NCI-H187 treated with DMSO at 0.1 percent for 48 hours (cell line): ENCODE measurements at regions not wholly inside any gene's neighbourhood (a gene's known extent, or its start where the extent isn't known, plus 50 kb on each side); places are given as distances from the start of the nearest gene placed in this dataset.

Experiments used
- DNase-seq: peaks from one replicate; lab custom pipeline; 2025; lab: John Stamatoyannopoulos, UW

DNA sequence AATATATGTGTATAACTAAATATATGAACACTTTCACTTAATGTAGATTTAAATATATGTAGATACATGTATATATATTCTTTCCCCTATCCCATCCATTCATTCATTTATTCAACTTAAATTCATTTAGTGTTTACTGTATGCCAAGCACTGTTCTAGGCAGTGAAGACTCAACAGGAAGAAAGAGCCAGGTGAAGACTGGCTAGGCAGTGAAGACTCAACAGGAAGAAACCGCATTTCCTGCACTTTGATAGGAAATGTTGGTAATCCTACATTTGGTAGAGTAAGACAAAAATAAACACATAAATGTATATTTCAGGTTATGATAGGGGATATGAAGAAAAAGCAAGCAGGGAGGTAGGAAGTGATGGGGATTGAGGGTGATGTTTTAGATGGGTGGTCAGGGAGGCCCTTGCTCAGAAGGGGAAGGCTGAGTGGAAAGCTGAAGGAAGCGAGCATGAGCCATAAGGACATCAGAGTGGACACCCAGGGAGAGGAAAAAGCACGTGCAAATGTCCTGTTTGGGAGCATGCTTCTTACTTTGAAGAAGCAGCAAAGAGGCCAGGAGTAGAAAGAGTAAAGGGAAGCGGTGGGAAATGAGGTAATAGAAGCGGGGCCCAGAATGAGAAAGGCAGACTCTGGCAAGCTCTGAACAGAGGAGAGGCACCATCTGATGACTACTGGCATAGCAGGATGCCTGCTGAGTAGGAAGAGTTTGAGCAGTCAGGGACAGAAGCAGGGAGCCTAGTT, 227.8 kb upstream of the MAP3K1 start:
- no peak for DNase-seq

- no peak for DNase-seq
Observed at GRCh38 chr5:56585999-56586691, 229.2 kb upstream of the MAP3K1 start.

- DNase-seq: no peak
Observed at GRCh38 chr5:56585461-56585860, 229.9 kb upstream of the MAP3K1 start.

DNA sequence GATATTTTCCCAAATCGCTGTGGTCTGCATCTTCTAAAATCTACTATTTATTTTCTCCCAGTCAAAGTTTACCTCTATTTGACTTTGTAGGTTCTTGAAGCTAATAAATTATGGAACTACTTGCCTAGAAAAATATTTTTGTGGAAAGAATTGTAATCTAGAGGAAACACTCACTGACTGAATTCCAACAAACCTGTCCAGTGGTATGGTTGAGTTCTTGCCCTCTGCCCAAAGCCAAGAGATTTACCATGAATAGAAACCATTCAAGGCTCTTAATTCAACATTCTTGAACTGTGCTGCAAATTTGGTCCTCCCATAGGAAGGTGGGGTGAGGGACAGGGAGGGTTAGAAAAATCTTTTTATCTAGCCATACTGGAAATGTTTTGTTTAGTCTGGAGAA, 233.9 kb upstream of the MAP3K1 start:
- no peak for DNase-seq

GRCh38 chr5:56580864-56581263, 234.5 kb upstream of the MAP3K1 start:
- DNase-seq: no peak

DNA sequence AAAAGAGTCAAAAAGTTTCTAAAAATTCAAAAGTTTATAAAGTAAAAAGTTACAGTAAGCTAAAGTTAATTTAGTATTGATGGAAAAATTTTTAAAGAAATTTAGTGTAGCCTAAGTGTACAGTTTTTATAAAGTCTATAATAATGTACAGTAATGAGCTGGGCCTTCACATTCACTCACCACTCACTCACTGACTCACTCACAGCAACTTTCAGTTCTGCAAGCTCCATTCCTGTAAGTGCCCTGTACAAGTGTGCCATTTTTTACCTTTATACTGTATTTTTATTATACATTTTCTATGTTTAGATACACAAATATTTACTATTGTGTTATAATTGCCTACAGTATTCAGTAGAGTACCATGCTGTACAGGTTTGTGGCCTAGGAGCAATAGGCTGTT, 239.5 kb upstream of the MAP3K1 start:
- DNase-seq: no peak

GRCh38 chr5:56574778-56575177, 240.6 kb upstream of the MAP3K1 start:
- DNase-seq: no peak

DNA sequence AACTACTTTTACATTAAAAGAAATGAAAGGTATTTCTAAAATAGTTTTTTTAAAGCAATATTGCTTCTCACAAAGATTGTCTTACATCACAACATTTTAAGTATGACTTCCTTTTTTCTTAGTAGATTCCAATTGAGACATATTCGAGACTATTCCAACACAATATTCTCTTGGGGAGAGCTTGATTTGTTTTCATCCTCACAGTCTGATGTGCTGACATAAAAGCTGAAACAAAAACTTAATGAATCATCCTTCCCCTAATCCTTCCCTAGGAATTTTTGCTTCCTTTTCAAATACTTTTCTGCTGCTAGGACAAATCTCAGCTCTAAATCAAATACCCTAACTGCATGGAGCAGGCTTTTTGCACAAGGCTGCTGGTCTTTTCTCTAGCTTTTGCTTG, 245.8 kb upstream of the MAP3K1 start:
- no peak for DNase-seq

GRCh38 chr5:56569076-56569475, 246.3 kb upstream of the MAP3K1 start:
- DNase-seq: no peak

DNA sequence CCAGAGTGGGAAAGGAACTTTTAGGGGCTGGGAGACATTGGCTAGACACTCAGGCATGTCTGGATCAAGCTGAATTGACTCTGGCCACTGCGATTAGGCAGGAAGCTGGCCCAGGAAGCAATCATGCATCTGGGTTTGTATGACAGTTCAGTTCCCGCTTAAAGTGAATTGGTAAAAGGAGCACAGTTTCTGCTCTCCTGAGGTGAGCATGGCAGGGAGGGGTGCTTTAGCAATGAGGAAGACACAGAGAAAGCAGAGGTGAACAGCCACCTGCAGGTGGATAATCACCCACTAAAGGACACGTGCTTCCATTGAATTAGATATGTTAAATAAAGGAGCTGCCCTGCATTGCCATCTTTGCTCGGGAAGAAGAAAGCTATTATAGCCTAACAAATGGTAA, 248.1 kb upstream of the MAP3K1 start:
- DNase-seq: no peak

DNA sequence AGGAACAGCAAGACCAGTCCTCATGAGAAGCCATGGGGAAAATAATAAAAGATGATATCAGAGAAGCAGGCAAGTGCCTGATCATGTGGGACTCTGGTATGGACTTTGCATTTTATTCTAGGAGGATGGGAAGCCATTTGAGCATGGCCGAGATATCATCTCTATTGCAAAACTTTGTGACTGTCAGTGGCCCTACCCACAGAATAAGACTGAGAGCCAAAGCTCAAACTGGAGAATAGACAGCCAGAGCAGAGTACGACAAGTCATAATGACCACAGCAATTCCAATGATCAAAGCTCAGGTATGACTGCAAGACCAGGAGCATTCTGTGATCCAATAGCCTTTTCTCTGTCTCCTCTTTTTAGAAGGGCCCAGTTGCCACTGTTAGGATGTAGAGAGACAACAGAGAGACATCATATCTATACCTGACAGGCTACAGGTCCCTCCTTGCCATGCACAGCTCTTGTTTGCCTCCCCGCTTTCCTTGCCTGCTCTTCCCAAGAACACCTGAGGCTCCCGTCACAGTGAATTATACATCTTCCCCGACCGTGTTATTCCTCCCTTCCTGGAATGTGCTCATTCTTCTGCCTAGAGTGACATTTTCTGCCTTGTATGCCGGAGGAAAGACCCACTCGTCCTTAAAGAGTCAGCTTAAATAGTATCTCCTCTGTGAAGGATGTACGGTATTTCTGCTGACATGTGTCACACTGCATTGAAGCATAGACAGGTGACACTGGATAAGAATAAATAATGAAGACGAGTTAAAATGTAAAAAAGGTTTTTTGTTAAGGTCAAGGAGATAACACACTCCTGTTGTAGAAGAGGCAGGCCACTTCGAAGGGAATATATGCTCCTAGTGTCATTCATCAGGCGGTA, 248.7 kb upstream of the MAP3K1 start:
- no peak for DNase-seq

DNA sequence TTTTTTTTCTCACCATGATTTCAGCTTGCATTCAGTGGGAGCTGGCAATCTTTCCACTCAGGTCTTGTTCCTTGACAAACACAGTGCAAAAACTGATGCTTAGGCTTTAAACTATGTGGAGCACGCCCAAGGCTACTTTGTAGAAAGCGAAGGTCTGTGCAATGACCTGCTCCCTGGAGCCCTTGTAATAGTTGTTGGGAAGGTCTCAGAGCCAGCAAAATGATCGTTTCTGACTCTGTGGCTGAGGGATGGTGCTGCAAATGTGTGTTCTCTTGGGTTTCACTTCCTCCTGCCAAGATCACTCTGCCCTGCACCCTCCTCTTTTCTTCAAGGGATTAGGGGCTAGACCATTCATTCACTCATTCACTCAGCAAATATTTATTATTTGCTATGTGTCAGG, 249.7 kb upstream of the MAP3K1 start:
- DNase-seq: no peak

DNA sequence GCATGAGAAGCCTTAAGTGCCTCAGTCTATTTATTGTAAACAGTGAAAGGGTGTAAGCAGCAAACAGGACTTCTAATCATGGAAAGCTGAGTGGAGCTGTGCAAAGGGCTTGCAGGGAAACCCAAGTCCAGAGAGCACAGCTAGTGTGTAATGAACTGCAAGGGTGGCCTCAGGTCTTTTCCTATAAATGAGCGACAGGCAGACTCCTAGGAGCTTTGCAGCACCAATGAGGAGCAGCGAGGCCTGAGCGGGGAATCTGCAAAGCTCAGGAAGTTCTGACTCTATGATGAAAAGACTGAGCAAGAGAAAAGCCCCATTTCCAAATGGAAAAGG, 250.1 kb upstream of the MAP3K1 start:
- DNase-seq: no peak

DNA sequence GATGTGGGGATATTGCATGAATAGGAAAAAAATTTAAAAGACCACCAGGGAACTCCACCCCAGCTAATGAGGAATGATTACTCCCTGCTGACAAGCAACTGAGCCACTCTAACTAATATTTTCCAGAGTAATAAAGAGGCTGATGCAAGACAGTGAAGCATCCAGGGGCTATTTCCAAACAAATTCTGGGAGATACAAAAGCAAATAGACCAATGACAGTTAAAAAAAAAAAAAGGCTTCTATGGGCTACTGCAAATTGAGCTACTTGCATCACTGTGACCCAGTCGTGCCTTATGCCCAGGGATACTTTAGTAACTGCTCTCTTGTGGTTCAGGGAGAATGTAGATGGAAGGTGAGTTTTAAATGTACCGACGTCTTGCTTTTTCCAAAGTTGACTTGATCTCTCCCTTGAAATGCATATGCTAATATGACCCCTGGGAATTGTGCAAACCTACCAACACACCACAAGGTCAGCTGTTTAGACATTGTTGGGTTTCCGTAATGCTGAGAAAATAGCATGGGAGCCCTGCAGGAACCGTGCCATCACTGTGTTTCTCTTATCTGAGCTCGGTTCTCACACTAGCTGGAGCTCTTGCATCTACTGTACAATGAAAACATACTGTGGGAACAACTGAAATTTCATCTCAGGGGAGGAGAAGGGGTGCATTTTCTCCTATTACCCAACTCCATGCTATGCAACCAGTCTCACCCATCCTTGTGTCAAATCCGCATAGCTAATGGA, 250.6 kb upstream of the MAP3K1 start:
- no peak for DNase-seq

- no peak for DNase-seq
Observed at GRCh38 chr5:56561455-56561854, 253.9 kb upstream of the MAP3K1 start.

DNA sequence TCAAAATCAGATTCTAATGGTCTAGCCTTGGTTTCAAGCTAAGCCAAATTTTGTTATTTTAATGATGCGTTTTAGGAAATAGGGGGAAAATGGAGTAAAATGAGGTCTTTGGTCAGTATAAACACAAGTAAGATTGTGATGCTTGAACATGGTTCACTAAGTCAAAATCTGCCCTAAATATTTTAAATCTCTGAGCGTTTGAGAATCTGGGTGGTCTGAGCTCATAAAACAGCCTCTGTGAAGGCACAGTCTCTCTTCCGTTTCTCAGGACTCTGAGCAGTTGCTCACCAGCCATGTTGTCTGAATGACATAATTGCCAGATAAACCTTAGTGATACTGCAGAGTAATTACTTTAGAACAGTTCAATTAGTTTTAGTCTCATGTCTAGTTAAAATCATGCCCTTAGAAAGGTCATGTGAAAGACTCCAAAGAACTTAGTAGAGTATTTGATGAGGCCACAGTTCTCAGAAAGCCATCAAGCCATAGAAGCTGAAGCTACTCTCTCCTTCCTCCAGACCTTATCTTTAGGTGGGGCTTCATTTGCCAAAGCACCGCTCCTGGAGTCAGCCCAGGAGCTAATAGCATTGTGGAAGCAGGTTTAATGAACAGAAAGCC, 257.1 kb upstream of the MAP3K1 start:
- DNase-seq: no peak

DNA sequence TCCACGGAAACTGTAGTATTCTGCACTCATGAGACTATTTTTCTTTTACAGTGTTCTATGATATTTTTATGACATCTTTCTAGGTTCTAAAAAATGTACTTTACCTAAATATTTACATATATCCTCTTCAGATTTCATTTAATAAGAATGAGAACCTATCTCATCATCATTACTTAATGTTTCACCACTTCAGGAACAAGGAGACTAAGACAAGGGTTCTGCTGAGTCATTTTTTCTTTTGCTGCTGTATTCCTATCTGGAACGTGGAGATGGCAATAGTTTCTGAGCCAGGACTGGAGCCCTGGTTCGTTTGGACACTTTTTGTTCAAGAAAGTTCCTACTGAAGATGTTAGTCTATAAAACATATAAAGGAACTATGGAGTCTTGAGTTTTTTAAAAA, 258.2 kb upstream of the MAP3K1 start:
- DNase-seq: no peak

DNA sequence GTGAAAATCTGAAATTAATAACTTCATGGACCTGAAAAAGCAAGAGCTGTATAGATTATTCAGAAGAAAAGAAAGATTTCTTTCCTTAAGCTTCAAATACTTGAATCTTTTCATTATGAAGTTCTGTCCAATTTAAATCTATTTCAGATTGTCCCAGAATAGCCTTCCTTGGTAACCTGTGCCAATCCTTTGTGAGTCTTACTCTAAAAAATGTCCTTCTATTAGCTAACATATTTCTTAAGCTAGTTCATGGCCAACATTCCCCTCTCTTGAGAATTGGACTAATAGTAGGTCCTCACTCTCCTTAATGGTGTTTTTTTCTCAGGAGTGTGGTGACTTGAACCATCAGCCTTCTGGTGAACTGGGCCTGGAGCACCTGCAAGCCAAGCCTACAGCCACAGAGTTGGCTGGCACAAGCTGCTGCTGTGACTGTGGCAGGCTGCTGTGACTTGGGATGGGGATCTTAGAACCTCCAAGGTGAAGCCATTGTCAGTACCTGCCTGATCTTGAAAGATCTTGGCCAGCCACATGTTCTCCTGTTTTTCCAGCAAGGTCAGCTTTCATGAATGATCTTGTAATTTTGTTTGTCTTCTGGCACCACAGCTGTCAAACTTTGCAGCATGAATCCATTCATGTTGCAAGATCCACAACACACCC, 262.6 kb upstream of the MAP3K1 start:
- DNase-seq: no peak

DNA sequence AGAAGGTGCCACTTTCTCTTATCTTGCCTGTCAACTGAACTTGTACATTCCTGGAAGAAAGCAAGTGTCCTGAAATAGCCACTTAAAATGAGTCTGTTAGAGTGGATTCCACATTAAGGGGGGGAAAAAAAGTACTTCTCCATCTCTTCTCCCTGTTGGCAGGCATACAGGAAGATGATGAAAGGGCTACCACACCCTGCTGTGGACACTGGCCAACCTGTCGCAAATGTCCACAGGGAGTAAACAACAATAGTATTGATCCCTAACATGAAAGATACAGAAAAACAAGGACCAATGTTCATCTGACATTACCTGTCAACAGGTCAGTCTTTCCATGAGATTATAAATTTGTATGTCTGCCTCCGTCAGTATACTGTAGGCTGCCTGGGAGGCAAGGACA, 265.1 kb upstream of the MAP3K1 start:
- DNase-seq: no peak

DNA sequence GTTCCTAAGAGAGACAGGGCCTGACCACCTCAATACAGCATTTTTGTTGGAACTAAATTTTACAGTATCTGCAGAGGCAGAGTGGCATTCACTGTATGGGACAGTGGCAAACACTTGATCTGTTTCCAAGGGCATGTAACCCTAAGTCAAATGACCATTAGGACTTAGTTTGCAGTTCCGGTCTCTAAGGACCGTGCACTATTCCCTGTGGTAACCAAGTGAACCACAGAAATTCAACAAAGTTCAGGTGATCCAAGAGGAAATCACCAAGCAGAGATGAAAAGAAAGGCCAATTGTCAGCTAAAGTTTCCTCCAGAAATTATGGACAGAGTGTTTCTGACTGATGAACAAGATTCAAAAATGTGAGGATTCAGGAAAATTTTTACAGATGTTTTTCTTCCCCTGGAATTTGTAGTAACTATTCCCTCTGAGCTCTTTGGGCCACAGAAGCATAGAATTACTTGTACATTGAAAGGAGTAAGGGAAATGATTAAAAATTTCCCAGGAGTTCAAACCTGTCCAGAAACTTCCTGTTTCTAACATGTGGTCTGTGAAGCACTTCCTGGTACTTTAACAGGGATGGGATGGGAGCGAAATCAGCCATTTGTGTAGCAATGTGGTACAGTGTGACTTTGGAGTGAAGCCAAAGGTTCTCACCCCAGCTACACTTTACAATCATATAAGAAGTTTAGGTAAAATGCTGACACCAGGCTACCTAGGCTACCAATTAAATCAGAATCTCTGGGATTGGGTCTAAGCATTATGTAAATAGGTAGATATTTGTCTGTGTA, 266.1 kb upstream of the MAP3K1 start:
- no peak for DNase-seq

- no peak for DNase-seq
Observed at GRCh38 chr5:56545016-56545415, 270.3 kb upstream of the MAP3K1 start.
